Prostate gland (tissue), 2 donors: ENCODE measurements at regions not wholly inside any gene's neighbourhood (a gene's known extent, or its start where the extent isn't known, plus 50 kb on each side); places are given as distances from the start of the nearest gene placed in this dataset.
"Not testable (repeated sequence)": the region's sequence is repeated elsewhere in the genome, so short reads cannot be mapped to it uniquely, and the experiment has no call there.

Experiments
- DNase-seq: peaks from one replicate; pipeline ENCODE4 v3.0.0-alpha.2; 2019; ENCODE audit warnings: low spot score
- H3K27ac ChIP-seq, 2 donors: fragments of 200-600 bp; sonication (generic); 2 replicates each; pipeline ENCODE4 v1.5.1; 2017 to 2019
- H3K27me3 ChIP-seq: fragments of 200-600 bp; sonication (generic); replicated peaks from 2 replicates; pipeline ENCODE4 v1.5.1; 2019; ENCODE audit not compliant: insufficient read depth
- H3K36me3 ChIP-seq, 2 donors: fragments of 200-600 bp; sonication (generic); 1 replicate in 1 of 2; 2 replicates in 1 of 2; pipeline versions ENCODE4 v1.5.1 to v1.8.1; 2017 to 2019
- H3K4me1 ChIP-seq: fragments of 200-600 bp; sonication (generic); replicated peaks from 2 replicates; pipeline ENCODE4 v1.5.1; 2019
- H3K4me3 ChIP-seq, 2 donors: fragments of 200-600 bp; sonication (generic); 2 replicates each; pipeline ENCODE4 v1.5.1; 2017 to 2019
- H3K9me3 ChIP-seq: fragments of 200-600 bp; sonication (generic); 2 replicates; pipeline ENCODE4 v1.5.1; 2017
- POLR2A ChIP-seq: fragments of 450-650 bp; IDR thresholded peaks from one replicate; pipeline ENCODE4 v1.6.1; 2016; ENCODE audit warnings: antibody characterized with exemption, mild to moderate bottlenecking
- POLR2AphosphoS5 ChIP-seq: sonication (generic); formaldehyde crosslinking; IDR thresholded peaks from one replicate; pipeline ENCODE4 v1.6.1; 2017; ENCODE audit warnings: antibody characterized with exemption
- WGBS: methylation state at CpG from one replicate; pipeline ENCODE4 v1.1.5; 2018; 5-methylcytosine and 5-hydroxymethylcytosine counted together
- intact Hi-C: fragments of 100-400 bp; cut with DNase I; formaldehyde crosslinking; loops from one replicate; pipeline ENCODE4 v1.14.2; 2022
- TF ChIP-seq, protein P1 (sequence below), 4 experiments: fragments of 200-600 bp in 2 of 4; fragments of 450-650 bp in 2 of 4; sonication (generic) in 2 of 4; IDR thresholded peaks; 1 replicate in 3 of 4; 2 replicates in 1 of 4; pipeline ENCODE4 v1.5.1; 2016 to 2019; ENCODE audit warnings: antibody characterized with exemption in 4 of 4, mild to moderate bottlenecking in 2 of 4, moderate library complexity in 2 of 4

DNA sequence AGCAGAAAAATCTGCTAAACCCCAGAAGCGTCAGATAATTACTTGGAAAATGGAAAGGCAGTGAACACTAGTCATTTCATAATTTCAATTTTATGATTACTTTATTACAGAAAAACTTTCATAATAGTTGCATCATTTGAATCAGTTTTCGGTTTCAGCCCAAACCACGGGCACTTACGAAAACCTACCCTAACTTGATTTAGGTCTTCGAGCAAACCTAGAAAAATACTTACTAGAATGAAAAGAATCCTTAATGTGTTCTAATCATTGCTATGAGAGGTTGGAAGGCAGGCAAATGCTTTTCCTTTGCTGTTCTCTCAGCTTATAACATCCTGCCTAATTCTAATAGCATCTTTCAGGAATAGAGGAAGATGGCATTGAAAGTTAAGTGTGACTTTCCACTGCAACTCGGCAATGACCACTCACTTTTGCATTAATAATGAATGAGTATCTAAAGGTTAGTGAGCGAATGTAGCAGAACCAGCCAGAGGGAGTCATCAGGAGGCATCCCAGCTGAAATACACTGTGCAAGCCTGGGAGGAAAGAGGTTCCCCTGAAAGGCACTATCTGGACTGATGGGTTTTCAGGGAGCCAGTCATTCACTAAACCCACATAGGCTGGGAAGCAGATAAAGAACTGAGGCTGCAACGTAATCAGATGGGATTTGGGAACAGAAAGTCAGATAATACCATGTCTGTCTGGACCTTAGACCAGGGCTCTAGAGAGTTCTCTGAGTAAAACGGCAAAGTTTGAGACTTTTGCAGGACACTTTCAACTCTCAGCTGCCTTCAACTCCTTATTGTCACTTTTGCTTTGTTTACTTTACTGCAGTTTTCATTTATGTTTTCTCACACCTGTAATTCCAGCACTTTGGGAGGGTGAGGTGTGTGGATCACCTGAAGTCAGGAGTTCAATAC, 520.8 kb downstream of the RNF144A start:
- Histone ChIP-seq H3K27me3 (no peaks in the 10 kb centered on the region), H3K4me1 (no peaks in the 10 kb centered on the region), H3K36me3 (no peaks in the 10 kb centered on the region), H3K9me3 (no peaks in the 10 kb centered on the region), H3K4me3 (no peak overlapping the region), H3K27ac (no peak overlapping the region)
- TF ChIP-seq POLR2A (no peak), POLR2AphosphoS5 (no peak)
- TF ChIP-seq, protein P1, sequence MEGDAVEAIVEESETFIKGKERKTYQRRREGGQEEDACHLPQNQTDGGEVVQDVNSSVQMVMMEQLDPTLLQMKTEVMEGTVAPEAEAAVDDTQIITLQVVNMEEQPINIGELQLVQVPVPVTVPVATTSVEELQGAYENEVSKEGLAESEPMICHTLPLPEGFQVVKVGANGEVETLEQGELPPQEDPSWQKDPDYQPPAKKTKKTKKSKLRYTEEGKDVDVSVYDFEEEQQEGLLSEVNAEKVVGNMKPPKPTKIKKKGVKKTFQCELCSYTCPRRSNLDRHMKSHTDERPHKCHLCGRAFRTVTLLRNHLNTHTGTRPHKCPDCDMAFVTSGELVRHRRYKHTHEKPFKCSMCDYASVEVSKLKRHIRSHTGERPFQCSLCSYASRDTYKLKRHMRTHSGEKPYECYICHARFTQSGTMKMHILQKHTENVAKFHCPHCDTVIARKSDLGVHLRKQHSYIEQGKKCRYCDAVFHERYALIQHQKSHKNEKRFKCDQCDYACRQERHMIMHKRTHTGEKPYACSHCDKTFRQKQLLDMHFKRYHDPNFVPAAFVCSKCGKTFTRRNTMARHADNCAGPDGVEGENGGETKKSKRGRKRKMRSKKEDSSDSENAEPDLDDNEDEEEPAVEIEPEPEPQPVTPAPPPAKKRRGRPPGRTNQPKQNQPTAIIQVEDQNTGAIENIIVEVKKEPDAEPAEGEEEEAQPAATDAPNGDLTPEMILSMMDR (IDR thresholded peaks at IDR 0.05), result no peak
- WGBS, result 82% methylated on average over 9 of the region's 9 CpGs
- intact Hi-C loops, result loop anchor here (10.0 kb wide), 1 partner anchor 1327 kb away; no protein-coding TSS in a partner anchor
- no peak for DNase-seq

DNA sequence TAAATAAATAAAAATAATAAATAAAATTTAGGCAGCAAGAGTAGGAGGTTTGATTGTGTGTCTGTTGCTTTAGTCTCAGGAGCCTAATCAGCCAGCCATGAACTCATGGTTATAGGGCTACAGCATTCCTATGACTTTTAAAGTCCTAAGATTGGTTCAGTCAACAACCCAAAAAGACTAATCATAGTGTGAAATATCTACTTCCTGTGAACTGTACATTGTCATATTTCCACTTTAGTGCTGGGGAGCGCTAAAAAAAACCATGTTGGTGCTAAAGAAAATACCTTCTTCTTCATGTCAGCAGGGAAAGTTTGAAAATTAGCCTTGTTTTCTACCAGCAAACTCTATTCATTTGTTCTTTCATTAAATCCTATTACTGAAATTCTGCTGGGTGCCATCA, 521.6 kb downstream of the RNF144A start:
- no peaks in the 10 kb centered on the region for H3K9me3 ChIP-seq
- WGBS, result 94% methylated on average over 1 of the region's 1 CpG
- H3K27ac ChIP-seq, result no peak overlapping the region
- H3K27me3 ChIP-seq, result no peaks in the 10 kb centered on the region
- intact Hi-C loops, result loop anchor here (10.0 kb wide), 1 partner anchor 1326 kb away; no protein-coding TSS in a partner anchor
- no peaks in the 10 kb centered on the region for H3K36me3 ChIP-seq
- no peak for DNase-seq
- no peaks in the 10 kb centered on the region for H3K4me1 ChIP-seq
- no peak for TF ChIP-seq POLR2A
- no peak for TF ChIP-seq POLR2AphosphoS5
- TF ChIP-seq, protein P1 (IDR thresholded peaks at IDR 0.05), result no peak
- H3K4me3 ChIP-seq, result no peak overlapping the region

DNA sequence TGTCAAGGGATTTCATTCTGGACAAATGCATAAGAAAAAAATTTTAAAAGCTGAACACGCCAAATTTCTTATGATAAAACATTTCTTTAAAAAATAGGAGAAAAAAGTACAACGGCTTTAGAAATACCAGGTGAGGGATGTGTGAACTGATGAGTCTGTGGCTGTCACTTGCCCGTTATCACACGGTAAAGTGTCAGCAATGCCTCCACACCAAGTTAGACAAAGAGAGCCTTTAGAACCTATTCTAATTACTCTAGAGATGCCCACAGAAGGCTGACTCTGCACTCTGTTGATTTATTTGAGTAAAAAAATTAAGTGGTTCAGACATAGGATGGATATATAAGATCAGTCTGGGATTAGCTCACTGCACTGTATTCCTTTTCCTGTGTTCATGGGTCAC, 523.8 kb downstream of the RNF144A start:
- 79% methylated on average over 4 of the region's 4 CpGs for WGBS
- Histone ChIP-seq H3K27ac (no peak overlapping the region), H3K27me3 (no peaks in the 10 kb centered on the region), H3K9me3 (no peaks in the 10 kb centered on the region), H3K4me1 (no peaks in the 10 kb centered on the region), H3K4me3 (no peak overlapping the region), H3K36me3 (no peaks in the 10 kb centered on the region)
- no peak for DNase-seq
- intact Hi-C loops, result no loop called here
- TF ChIP-seq POLR2A (no peak), POLR2AphosphoS5 (no peak)
- TF ChIP-seq, protein P1 (IDR thresholded peaks at IDR 0.05), result no peak

DNA sequence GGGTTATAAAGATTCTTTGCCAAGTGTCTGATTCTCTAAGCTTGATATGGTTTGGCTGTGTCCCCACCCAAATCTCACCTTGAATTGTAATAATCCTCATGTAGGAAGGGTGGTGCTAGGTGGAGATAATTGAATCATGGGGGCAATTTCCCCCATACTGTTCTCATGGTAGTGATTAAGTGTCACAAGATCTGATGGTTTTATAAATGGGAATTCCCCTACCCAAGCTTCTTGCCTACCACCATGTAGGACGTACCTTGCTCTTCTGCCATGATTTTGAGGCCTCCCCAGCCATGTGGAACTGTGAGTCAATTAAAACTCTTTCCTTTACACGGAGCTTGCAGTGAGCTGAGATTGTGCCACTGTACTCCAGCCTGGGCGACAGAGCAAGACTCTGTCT, 524.6 kb downstream of the RNF144A start:
- intact Hi-C loops, result not testable (repeated sequence)
- 82% methylated on average over 3 of the region's 3 CpGs for WGBS

DNA sequence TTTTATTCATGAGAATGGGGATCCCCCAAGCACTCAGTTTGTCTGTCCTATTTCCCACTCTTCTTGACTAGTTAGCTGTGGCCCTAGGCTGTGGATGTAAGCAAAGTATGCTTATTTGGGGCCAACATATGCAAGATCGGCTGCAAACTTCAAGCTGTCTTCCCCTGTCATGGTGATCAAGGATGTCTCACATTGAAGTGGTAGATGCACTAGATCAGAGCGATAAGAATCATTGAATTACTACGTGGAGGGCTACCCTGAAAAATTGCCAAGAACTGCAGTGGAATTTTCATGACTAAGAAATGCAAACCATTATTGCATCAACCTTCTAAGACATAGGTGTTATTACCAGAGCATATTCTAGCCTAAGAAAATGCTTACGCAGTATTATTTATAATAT, 527.4 kb downstream of the RNF144A start:
- TF ChIP-seq POLR2AphosphoS5, result no peak
- TF ChIP-seq POLR2A, result no peak
- TF ChIP-seq, protein P1 (IDR thresholded peaks at IDR 0.05), result no peak
- intact Hi-C loops, result no loop called here
- H3K9me3 ChIP-seq, result no peaks in the 10 kb centered on the region
- H3K4me1 ChIP-seq, result no peaks in the 10 kb centered on the region
- no peaks in the 10 kb centered on the region for H3K27me3 ChIP-seq
- no peaks in the 10 kb centered on the region for H3K36me3 ChIP-seq
- H3K4me3 ChIP-seq, result no peak overlapping the region
- 74% methylated on average over 4 of the region's 4 CpGs for WGBS
- DNase-seq, result no peak
- no peak overlapping the region for H3K27ac ChIP-seq

More for the DNA sequence above, 524.6 kb downstream of the RNF144A start:
- not testable (repeated sequence) for H3K4me1 ChIP-seq, H3K36me3 ChIP-seq, H3K4me3 ChIP-seq, H3K27me3 ChIP-seq, H3K9me3 ChIP-seq, H3K27ac ChIP-seq, DNase-seq
